ENCODE measurements at regions not wholly inside any gene's neighbourhood (a gene's known extent, or its start where the extent isn't known, plus 50 kb on each side); places are given as distances from the start of the nearest gene placed in this dataset.

DNA sequence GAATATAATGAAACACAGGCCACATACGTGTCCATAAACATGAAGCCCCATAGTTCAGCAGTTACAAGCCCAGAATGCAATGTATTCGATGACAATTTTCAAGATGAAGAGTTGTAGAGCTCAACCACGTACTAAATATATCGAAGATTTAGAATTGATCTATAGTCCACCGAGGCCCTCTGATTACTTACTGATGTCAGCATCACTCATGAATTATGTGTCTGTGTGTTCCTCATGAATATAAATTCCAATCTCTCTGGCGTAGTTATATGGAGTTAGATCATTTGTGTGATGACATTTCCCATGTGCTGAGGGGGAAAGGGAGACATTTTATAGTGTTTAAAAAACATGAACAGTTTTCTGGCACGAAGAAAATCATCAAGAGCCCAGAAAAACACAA, 97.5 kb downstream of the PFDN4 start:
- no peaks in the 10 kb centered on the region for H3K79me2 ChIP-seq (ENCODE audit: insufficient read depth, low read length)
- H3K9me3 ChIP-seq (ENCODE audit: insufficient read depth, low read length, severe bottlenecking) = no peaks in the 10 kb centered on the region
- DNase-seq (no peak), ATAC-seq (ENCODE audit: insufficient read depth, low read depth) (no peak)
- no peaks in the 10 kb centered on the region for H4K20me1 ChIP-seq (ENCODE audit: insufficient read depth, low read length)
- H3K36me3 ChIP-seq (ENCODE audit: insufficient read depth, low read length) = no peaks in the 10 kb centered on the region
- H3K9ac ChIP-seq (ENCODE audit: low read depth, low read length) = no peak overlapping the region
- H3K27ac ChIP-seq (ENCODE audit: low read length) = no peak overlapping the region
- TF ChIP-seq CTCF (IDR thresholded peaks at IDR 0.05; ENCODE audit: borderline replicate concordance, extremely low read depth, low read length, poor library complexity, severe bottlenecking) = no peak
- TF ChIP-seq EZH2 (IDR thresholded peaks at IDR 0.05; ENCODE audit: borderline replicate concordance, low read depth, low read length, severe bottlenecking) = no peak
- peaks cover 11% of the 10 kb centered on the region for H3K27me3 ChIP-seq (ENCODE audit: insufficient read depth, low read length, poor library complexity)
- no peak overlapping the region for H3K4me3 ChIP-seq (ENCODE audit: low read depth in 1 of 2, low read length in 2 of 2)
- H3K4me1 ChIP-seq (ENCODE audit: insufficient read depth, low read length) = no peaks in the 10 kb centered on the region
- H3K4me2 ChIP-seq (ENCODE audit: insufficient read depth, low read length) = no peak overlapping the region
- H2AFZ ChIP-seq (ENCODE audit: low read depth, low read length) = no peak overlapping the region

DNA sequence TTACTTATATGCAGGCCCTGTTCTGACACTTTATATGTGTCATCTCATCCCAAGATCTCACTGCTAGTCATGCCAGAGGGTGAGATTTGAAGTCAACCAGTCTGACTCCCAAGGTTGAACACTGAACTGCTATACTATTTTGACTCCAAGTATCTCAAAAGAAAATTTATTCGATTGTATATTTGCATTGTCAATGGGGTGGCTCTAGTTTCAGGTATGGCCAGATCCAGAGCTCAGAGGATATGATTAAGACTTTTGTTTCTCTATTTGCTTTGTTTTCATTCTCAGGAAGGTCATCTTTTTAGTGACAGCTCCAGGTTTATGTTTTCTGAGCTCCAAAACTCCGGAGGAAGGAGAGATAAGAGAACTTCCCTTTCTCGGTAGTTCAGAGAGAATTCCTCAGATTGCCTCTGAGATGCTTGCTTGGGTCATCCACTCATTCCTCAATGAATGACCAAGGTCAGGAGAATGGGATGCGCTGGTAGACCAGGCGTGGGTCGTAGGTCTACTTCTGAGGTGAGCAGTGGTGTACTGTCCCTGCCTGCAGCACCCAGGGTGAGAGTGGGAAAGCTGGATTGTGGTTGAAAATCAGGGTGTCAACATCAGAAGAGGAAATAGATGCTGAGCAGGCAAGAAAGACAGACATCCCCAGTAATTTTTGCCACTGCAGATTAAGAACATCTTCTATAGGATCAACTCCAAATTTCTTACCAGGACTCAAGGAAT, 99.3 kb downstream of the PFDN4 start:
- ATAC-seq (ENCODE audit: insufficient read depth, low read depth) (no peak), DNase-seq (no peak)
- Histone ChIP-seq H3K27ac (ENCODE audit: low read length) (no peak overlapping the region), H3K4me2 (ENCODE audit: insufficient read depth, low read length) (no peak overlapping the region), H3K9me3 (ENCODE audit: insufficient read depth, low read length, severe bottlenecking) (no peaks in the 10 kb centered on the region), H3K4me3 (ENCODE audit: low read depth in 1 of 2, low read length in 2 of 2) (no peak overlapping the region), H3K36me3 (ENCODE audit: insufficient read depth, low read length) (no peaks in the 10 kb centered on the region), H4K20me1 (ENCODE audit: insufficient read depth, low read length) (no peaks in the 10 kb centered on the region), H3K4me1 (ENCODE audit: insufficient read depth, low read length) (no peaks in the 10 kb centered on the region), H3K27me3 (ENCODE audit: insufficient read depth, low read length, poor library complexity) (peaks cover 9% of the 10 kb centered on the region), H3K79me2 (ENCODE audit: insufficient read depth, low read length) (no peaks in the 10 kb centered on the region), H3K9ac (ENCODE audit: low read depth, low read length) (no peak overlapping the region), H2AFZ (ENCODE audit: low read depth, low read length) (no peak overlapping the region)
- TF ChIP-seq CTCF (IDR thresholded peaks at IDR 0.05; ENCODE audit: borderline replicate concordance, extremely low read depth, low read length, poor library complexity, severe bottlenecking) = no peak
- no peak for TF ChIP-seq EZH2 (IDR thresholded peaks at IDR 0.05; ENCODE audit: borderline replicate concordance, low read depth, low read length, severe bottlenecking)

DNA sequence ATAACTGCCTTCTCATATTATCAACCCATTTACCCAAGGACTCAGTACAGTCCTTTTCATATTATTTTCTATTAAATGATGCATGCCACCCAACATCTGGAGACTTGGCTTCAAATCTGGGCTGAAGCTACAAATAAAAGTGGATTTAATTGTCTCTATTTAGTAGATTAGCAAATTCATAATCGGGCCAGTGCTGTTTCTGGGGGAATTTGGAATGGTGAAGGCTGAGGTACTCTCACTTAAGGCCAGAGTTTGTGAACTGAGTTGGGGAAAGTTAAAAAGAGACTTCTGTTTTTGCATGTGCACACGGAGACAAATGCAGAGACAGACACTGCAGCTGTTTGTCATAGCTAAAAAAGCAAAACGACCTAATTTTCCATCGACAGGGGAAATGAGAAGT, 100.9 kb downstream of the PFDN4 start:
- Histone ChIP-seq H3K4me2 (ENCODE audit: insufficient read depth, low read length) (no peak overlapping the region), H3K27me3 (ENCODE audit: insufficient read depth, low read length, poor library complexity) (peaks cover 10% of the 10 kb centered on the region), H3K9ac (ENCODE audit: low read depth, low read length) (no peak overlapping the region), H2AFZ (ENCODE audit: low read depth, low read length) (no peak overlapping the region), H3K27ac (ENCODE audit: low read length) (no peak overlapping the region), H4K20me1 (ENCODE audit: insufficient read depth, low read length) (no peaks in the 10 kb centered on the region), H3K79me2 (ENCODE audit: insufficient read depth, low read length) (no peaks in the 10 kb centered on the region), H3K4me1 (ENCODE audit: insufficient read depth, low read length) (no peaks in the 10 kb centered on the region), H3K9me3 (ENCODE audit: insufficient read depth, low read length, severe bottlenecking) (no peaks in the 10 kb centered on the region), H3K4me3 (ENCODE audit: low read depth in 1 of 2, low read length in 2 of 2) (no peak overlapping the region), H3K36me3 (ENCODE audit: insufficient read depth, low read length) (no peaks in the 10 kb centered on the region)
- no peak for ATAC-seq (ENCODE audit: insufficient read depth, low read depth)
- DNase-seq = no peak
- TF ChIP-seq CTCF (IDR thresholded peaks at IDR 0.05; ENCODE audit: borderline replicate concordance, extremely low read depth, low read length, poor library complexity, severe bottlenecking) = no peak

Measured in DND-41 (cell line).